ENCODE measurements at regions not wholly inside any gene's neighbourhood (a gene's known extent, or its start where the extent isn't known, plus 50 kb on each side); places are given as distances from the start of the nearest gene placed in this dataset.
A peak's percentile ranks its signal among the peaks of the same experiment; 100 is the strongest.
"Not testable (repeated sequence)": the region's sequence is repeated elsewhere in the genome, so short reads cannot be mapped to it uniquely, and the experiment has no call there.

- H3K4me3 ChIP-seq (ENCODE audit: low read depth, low read length), result no peak overlapping the region
- no peak for DNase-seq (ENCODE audit: low read depth)
- no peak for TF ChIP-seq CTCF (IDR thresholded peaks at IDR 0.05; ENCODE audit: control insufficient read depth, extremely low read depth, insufficient read depth)
Observed at GRCh38 chr17:51355441-51356410, 95.4 kb downstream of the UTP18 start.

DNA sequence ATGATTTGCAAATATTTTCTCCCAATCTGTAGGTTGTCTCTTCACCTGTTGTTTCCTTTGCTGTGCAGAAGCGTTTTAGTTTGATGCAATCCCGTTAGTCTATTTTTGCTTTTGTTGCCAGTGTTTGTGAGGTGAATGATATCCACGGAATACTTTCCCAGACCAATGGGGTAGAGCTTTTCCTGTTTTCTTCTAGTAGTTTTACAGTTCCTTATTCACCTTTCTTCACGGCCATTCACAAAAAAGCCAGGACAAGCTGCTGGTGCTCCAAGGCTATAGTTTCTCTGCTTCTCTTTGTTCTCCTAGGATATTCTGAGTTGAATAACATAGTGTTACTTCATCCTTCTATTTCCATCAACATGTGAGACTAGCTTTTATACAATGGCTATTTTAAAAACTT lies 98.7 kb downstream of the UTP18 start:
- TF ChIP-seq CTCF (IDR thresholded peaks at IDR 0.05; ENCODE audit: control insufficient read depth, extremely low read depth, insufficient read depth), result no peak
- DNase-seq (ENCODE audit: low read depth), result no peak

DNA sequence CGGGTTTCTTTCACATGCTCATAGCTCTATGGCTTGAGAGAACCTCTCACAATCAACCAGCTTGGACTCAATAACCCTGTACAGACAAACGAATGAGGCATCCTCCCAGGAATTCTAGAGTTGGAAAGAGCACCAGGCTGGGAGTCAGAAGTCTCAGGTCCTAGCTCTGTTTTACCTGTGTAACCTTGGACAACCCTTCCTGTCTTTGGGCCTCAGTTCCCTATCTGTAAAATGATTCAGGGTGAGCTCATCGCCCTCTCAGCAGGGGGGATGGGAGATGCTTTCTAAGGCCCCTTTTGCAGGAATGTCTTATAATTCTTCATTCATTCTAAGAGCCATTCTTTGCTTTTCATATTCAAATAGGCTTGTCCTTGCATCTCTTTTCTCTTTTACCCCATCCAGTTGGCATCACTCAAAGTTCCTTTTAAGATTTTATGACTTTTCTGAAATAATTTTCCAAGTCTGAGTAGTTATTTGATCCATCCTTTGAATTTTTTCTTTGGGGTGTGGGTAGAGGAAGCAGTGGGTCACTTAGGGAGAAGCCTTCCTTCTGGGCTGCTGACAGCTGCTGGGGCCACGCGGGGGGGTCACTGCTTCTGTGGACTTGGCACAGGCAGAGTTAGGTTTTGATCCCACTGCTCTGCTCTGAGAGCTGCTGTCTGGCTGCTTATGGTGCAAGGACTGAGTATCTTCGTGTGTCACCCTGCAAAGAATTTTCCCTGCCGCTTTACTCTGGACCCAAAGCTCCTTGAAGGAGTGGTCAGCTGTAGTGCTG lies 102.7 kb downstream of the UTP18 start:
- TF ChIP-seq CTCF (IDR thresholded peaks at IDR 0.05; ENCODE audit: control insufficient read depth, extremely low read depth, insufficient read depth), result no peak
- no peak overlapping the region for H3K4me3 ChIP-seq (ENCODE audit: low read depth, low read length)
- DNase-seq (ENCODE audit: low read depth), result no peak

More for the DNA sequence above, 98.7 kb downstream of the UTP18 start:
- no peak overlapping the region for H3K4me3 ChIP-seq (ENCODE audit: low read depth, low read length)

DNA sequence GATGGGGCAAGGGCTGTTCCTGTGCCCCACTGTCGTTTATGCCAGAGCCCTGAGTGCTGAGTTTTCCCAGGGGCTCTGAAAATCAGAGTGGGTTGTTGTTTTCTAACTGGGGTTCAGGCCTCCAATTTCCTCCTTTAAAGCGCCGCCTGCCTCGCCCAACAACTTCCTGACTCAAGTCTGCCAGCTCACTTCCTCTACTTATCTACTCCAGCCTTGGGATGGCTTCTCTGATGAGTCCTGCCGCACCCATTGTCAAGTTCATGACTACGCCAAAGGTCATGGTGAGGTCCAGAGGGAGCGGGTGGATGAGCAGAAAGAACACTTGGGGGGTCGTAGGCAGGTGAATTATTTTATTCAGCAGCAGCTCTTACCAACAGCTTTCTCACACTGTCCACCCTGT lies 104.7 kb downstream of the UTP18 start:
- H3K4me3 ChIP-seq (ENCODE audit: low read depth, low read length), result no peak overlapping the region
- DNase-seq (ENCODE audit: low read depth), result no peak
- TF ChIP-seq CTCF (IDR thresholded peaks at IDR 0.05; ENCODE audit: control insufficient read depth, extremely low read depth, insufficient read depth), result no peak

DNA sequence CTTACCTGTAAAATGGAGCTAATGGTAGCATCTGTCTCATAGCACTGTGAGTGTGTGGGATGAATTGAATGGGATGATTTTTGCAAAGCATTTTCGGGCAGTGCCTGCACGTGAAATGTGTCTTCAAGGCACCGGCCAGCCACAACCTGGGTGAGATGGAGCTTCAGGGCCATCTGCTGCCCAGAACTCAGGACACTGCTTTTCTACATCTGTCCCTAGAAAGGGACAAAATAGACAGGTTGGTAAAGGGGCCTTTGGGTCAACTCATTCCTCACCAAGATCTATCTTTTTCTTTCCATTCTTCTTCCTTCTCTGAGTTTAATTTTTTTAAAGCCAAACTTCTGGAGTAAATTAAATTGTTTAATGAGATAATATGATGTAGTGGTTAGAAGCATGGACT lies 106.5 kb downstream of the UTP18 start:
- no peak for TF ChIP-seq CTCF (IDR thresholded peaks at IDR 0.05; ENCODE audit: control insufficient read depth, extremely low read depth, insufficient read depth)
- no peak for DNase-seq (ENCODE audit: low read depth)
- H3K4me3 ChIP-seq (ENCODE audit: low read depth, low read length), result no peak overlapping the region

DNA sequence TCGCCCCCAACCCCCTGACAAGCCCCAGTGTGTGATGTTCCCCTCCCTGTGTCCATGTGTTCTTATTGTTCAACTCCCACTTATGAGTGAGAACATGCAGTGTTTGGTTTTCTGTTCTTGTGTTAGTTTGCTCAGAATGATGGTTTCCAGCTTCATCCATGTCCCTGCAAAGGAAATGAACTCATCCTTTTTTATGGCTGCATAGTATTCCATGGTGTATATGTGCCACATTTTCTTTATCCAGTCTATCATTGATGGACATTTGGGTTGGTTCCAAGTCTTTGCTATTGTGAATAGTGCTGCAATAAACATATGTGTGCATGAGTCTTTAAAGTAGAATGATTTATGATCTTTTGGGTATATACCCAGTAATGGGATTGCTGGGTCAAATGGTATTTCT lies 107.5 kb downstream of the UTP18 start:
- H3K4me3 ChIP-seq (ENCODE audit: low read depth, low read length); DNase-seq (ENCODE audit: low read depth): not testable (repeated sequence)

DNA sequence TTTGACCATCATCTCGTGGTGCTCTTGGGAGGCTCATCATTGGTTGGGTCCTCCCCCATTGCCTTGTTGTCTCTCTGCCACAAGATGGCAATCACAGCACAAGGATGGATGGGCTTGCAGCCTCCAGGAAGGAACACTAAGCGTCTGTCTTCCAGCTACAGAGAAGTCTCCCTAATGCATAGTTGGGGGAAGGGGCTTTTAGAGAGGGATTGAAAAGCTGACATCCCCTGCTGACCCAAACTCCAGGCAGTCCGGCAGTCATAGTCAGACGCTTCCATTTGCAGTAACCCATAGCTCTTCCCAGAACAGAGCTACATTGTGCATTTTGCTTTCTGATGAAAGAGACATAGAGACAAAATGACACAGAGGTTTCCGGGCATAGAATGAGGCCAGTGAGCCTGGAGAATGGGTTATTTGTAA lies 111.4 kb downstream of the UTP18 start:
- DNase-seq (ENCODE audit: low read depth), result peak; percentile 25
- peak; percentile 97 for TF ChIP-seq CTCF (IDR thresholded peaks at IDR 0.05; ENCODE audit: control insufficient read depth, extremely low read depth, insufficient read depth)
- peak overlapping the region; percentile 41; the same call in 1 of the 2 replicates for H3K4me3 ChIP-seq (ENCODE audit: low read depth, low read length)
